GM19351 (cell line): ENCODE measurements at regions not wholly inside any gene's neighbourhood (a gene's known extent, or its start where the extent isn't known, plus 50 kb on each side); places are given as distances from the start of the nearest gene placed in this dataset.

Experiments used
- ATAC-seq: cut with Tn5 transposase; IDR thresholded peaks from one replicate; pipeline ENCODE4 v1.9.1; 2021; ENCODE audit warnings: mild to moderate bottlenecking, moderate library complexity; ENCODE audit not compliant: unreplicated experiment

DNA sequence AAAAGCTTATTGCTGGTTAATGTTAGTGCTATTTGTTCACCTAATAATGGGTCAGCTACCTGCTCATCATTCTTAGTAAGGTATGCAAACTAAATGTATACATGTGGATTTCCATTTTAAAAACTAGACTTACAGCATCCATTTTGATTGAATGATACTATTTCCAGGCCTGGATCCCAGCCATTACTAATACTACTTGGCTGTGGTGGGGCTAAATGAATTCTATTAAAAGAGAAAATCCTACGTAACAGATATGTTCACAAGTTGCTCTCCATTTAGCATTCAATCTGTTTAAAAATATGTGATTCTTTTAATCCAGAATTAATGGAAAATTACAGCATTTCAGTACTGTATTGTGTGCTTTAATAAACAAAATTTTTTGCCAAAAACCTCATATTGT, 169.4 kb upstream of the MIR17HG start:
- ATAC-seq: no peak

DNA sequence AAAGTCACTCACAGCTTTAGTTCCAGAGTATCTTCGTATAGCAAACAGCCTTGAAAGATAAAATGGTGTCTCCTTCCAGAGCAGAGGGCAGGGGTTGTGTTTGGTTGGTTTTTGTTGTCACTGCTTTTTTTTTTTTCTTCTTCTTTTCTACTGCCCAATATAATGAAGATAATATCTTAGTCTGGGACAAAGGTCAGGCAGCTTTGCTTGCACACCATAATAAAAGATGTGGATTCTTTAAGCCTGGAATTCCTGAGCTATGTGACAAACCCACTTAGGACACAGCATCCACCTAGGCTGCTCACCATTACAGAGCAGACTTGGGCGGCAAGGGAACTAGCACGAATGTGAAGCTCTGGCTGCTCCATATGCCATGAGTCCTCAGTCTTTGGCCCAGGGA, 165.6 kb upstream of the MIR17HG start:
- no peak for ATAC-seq

DNA sequence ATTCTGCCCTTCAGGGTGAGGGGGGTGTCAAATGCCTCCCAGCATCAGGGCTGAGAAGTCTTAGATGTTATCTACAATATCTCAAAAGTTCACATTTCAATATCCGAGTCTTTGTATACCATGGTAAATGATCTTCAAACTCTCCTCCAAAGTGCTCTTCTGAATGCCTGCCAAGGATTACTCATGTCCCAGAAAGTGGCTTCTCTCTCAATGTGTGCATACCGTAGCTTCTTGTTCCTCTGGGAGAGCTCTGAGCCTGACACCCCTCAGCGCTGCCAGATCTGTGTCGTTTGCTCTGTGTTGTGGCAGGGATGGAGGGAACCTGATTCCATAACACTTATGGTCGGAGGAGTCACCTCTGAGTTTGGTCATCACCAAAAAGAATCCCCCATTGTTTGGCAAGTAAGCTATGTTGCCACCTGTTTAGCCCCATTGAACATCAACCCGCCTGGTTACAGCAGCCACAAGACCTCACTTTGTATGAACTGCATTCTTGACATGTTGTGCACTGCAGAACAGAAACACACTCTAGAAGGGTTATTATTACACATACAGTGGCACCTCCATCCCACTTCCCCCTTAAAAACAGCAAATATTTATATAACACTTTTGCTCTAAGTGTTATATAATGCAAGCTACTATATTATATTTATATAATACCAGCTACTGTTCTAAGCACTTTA, 163.1 kb upstream of the MIR17HG start:
- no peak for ATAC-seq

DNA sequence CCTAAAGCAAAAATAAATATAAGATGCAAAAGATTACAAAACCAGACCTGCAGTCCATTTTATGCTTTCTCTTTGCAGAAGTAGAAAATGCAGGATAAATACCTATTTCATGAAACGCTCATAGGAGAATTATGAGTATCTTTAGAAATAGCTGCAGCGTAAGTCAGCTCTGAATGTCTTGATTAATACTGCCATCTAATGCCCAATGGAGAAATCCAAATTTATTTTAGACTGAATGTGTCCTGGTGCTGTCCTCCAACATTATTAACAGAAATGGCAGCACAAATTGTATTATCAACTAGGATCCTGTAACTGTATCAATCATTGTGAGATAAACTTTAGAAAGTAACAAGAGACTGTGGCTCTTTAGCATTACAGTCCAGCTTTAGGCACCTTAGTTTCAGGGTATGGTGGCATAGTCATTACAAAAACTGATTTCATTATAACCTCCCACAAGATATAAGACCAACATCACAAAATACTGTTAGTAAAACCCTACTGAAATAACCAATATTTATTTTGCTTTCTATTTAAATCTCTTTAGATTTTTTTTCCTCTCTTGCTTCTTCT, 162.1 kb upstream of the MIR17HG start:
- ATAC-seq: no peak

DNA sequence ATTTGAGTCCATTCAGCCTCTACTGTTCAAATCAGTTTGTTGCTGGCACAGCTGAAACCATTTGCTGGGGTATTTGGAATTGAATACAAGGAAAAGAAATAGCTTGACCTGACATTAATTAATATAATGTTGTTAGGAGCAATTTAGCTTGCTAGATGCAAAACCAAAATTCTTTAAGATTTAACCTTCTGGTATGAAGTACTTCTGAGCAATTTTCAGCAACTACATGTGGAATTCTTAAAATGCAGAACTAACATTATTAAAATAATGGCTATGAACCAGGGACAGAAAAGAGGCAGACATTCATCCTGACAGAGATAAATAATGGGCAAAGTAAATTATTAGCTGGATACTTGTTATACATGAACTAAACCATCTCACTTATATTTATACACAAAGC, 160.0 kb upstream of the MIR17HG start:
- ATAC-seq: no peak

DNA sequence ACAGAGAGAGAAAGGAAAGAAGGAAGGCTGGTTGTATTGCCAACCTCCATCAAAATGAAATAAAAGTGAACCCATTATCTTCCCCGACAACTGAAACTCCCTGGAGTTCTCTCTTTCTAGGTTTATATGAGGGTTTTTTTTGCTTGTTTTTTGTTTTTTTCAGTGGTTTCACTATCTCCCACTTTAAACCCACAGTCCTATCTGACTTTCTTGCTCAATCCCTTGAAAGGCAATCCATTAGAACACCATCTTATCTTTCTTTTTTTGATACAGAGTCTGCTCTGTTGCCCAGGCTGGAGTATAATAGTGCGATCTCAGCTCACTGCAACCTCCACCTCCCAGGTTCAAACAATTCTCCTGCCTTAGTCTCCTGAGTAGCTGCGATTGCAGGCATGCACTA, 158.0 kb upstream of the MIR17HG start:
- no peak for ATAC-seq

DNA sequence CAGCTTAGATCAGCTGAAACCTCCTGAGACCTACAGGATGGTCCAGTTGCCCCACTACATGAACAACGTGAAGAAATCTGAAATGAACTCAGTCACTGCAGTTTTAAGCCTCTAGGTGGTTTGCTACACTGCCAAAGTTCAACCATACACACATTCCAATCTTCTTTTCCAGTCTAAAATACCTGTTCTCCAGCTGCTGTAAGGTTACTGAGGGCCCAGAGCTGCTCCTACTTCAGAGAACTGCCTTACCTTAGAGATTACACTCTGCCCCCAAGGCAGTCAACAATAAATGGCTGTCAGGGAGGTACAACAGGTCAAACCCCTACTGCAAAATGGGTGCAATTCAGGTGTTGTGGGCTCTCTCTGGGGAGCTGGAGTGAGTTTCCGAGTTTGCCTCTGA, 154.1 kb upstream of the MIR17HG start:
- no peak for ATAC-seq

DNA sequence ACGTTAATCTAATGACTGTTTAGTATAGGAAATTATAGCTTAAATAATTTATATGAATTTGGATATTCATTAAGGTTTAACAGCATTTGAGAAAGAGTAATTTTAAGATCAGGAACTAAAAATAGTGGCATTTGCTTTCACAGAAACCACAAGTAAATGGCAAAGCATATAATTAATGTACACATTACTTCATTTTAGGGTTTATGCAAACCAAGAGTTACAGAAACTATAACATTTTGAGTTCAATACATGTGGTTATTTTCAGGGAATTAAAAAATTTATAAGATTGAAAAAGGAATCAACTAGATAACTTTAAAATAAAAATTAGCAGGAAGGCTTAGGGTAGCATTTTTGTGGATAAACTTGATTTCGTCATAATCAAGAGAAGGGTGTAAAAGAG, 151.7 kb upstream of the MIR17HG start:
- ATAC-seq: no peak

DNA sequence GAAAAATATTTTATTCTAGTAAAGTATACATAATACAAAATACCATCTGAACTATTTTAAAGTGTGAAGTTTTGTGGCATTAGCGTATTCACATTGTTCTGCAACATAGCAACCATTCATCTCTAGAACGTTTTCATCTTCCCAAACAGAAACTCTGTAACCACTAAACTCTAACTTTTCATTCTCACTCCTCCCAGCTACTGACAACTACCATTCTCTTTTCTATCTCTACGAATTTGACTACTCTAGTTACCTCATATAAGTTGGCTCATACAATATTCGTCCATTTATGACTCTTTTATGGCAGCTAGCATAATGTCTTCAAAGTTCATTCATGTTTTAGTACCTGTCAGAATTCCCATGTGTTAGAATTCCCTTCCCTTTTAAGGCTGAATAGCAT, 150.5 kb upstream of the MIR17HG start:
- no peak for ATAC-seq

DNA sequence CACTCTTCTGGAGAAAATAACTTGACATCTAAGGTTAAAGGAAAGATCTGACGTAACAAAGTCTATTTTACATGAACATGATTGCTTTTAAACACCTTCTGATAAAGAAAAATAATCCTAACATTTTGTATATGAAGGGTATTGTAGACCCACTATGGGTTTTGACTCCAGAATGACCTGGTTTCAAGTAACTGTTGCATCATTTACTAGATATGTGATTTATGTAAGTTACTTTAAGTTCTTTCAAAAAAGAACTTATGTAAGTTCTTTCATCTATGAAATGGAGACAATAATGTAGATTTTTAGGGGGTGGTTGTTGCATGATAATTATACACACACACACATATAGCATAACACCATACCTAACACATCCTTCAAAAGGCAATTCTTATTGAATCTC, 147.6 kb upstream of the MIR17HG start:
- no peak for ATAC-seq

DNA sequence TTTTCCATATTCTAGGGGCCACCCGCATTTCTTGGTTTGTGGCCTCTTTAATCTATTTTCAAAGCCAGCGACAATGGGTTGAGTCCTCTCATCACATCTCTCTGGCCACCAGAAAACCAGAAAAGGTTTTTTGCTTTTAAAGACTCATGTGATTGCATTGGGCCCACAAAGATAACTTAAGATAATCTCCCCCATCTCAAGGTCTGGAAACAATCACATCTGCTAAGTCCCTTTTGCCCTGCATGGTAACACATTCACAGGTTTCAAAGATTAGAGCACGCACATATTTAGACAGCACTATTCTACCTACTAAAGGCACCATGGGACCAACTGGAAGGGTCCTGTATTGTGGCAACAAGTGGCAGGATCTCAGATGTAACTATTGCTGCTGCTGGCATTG, 147.0 kb upstream of the MIR17HG start:
- ATAC-seq: no peak

DNA sequence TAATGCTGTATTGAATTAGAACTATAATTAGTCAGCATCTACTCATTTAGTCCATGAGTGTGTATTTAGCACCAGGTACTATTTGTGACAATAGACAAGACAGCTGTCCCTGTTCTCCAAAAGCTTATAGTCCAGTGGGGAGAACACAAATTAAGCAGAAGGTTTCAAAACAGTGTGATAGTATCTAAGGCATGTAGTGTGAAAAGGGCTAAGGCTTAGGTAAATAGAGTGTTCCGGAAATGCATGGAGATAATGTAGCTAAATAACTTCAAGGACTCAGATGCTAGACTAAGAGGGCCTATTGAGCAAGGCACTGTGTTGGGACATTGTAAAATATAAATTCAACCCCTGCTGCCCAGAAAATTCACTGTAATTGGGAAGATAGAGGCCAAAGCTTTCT, 144.1 kb upstream of the MIR17HG start:
- no peak for ATAC-seq

DNA sequence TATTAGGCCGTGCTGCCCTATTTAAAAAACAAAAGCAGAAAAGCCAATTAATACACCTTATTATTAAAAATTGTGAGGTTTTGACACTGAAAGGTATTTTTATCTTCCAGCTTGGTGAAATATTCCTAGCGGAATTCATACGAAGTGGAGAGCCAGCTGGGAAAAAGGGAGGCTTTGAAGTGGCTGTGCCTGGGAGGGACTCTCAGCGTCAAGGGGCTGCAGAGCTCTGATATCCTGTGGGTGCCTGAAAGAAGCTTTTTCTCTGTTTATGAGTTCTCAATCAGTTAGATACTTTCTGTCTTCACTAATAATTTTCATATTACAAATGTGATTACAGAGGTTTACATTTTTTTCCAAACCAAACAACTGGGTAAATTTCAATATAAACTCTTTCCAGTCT, 140.2 kb upstream of the MIR17HG start:
- ATAC-seq: no peak

DNA sequence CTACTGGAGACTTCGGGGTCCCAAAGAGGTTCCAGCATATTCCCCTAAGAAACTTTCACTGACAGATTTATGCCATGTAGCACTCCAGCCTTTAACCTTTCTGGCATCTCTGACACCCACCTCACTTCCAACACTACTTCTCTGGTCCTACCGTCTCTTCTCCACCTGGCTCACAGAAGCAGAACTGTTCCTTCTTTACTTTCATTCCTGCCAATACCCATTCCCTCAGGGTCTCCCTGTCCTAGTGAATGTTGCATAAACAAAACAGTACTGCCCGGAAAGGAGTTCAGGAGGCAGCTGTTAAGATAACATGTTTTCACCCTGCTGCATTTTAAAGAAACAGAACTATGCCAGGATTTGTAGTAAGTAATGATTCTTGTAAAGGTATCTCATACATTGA, 136.0 kb upstream of the MIR17HG start:
- ATAC-seq: no peak

DNA sequence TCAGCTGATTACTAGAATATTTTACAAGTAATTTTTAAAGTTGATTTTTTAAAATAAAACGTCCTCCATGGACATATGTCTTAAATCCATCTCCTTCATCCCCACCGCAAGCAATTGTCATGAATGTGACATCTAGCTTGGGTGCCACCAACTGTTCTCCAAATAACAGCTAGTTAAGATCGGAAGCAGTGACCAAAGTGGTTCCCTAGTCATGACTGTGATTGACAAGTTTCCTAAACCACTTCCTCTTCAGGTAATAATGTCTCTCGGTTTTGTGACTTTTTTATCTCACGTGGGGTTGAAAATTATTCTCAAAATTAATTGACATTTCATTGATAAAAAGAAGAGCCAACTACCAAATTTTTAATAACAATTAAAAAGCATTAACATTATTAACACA, 135.3 kb upstream of the MIR17HG start:
- ATAC-seq: peak; percentile 63

DNA sequence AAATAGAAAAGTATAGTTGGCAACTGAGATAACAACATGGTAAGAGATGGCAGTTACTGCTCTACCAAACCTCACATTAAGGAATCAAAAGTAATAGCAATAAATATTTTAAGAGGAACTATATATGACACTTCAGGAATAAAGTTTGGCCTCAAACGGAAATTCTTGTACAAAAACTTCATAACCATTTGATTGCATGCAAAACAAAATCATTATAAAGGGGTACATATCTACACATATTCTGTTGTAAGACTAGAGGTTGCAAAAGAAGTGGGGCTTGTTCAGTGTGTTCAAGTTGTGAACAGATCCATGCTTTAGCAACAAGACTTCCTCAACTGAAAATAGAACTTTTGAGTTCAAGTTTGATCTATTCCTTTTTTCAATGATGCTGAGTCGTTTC, 133.5 kb upstream of the MIR17HG start:
- ATAC-seq: no peak

DNA sequence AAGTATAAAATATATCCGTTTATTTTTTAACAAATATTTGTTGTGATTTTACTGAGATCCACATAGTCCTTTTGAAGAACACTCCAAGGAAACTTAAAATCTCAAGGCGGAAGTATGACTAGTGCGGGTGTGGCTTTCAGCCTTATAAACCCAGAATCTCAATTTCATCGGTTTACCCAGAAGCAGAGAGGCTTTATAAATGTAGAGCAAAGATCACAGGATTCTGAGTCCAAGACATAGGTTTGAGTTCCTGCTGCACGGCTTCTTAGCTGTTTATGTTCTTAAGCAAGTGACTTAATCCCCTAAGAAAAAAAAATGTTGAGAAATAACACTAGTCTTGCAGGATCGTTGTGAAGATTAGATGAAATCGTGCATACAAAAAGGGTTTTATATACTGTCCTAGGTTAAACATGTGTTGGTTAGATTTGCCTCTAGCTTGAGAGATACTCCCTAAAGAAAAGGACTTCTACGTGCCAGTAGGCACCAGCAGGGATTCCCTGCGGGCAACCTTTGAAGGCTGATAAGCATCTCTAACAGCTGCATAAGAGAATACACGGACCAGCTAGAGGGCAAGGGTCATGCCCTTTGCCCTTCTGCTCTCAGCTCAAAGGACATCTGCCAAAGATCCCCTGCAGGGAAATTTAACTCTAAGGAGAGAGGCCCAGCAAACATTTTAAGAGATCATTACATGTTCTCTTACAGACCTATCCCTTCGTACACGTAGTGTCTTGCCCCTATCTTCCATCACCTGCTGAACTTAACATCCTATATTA, 130.4 kb upstream of the MIR17HG start:
- no peak for ATAC-seq

DNA sequence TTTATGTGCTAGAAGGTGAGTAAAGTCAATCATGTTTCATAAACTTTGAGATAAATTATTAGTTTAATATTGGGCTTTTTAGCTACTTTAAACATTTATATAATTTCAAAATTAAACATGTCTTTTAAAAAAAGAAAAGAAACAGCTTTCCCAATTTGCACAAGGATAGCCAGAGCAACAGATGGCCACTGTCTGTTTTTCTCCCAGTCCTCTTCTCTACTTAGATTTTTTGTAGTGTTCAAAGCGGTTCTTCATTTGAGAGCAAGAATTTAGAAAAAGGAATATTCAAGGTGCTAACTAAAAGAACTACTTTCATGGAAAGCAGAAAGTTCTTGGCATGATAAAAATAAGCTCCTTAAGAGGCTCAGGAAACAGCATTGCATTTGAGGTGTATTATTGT, 128.3 kb upstream of the MIR17HG start:
- ATAC-seq: no peak

DNA sequence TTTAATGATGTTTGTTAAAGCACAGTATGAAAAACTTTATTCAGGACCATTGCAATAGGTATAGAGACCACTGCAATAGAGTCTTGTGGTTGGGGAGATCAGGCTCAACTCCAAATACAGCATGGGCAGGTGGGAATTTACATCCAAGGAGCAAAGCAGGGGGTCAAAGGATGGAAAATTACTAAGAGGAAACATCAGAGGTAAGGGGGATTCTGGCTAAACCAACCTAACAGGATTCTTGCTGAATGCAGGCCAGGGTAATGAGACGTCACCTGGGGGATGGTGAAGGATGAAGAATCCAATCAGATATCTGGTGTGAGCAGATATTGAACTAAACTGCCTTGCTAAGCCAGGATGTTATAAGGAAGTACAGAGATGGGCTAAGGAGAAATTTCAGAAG, 126.6 kb upstream of the MIR17HG start:
- no peak for ATAC-seq

DNA sequence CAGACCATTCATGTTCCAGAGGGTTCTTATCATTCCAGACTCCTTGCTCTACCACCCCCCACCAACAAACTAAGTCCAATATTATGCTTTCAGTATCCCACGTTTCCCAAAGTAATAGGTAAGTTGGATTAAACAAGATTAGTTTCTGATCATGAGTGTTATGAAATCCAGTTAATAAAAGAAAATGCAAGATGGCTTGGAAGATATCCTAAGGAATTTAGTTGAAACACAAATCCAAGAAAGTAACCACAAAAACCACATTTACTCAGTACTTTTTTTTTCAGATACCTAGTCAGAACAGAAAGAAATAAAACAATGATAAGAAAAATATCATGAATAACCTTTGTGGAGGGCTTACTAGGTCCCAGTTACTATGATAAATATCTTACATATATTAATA, 119.4 kb upstream of the MIR17HG start:
- ATAC-seq: no peak

DNA sequence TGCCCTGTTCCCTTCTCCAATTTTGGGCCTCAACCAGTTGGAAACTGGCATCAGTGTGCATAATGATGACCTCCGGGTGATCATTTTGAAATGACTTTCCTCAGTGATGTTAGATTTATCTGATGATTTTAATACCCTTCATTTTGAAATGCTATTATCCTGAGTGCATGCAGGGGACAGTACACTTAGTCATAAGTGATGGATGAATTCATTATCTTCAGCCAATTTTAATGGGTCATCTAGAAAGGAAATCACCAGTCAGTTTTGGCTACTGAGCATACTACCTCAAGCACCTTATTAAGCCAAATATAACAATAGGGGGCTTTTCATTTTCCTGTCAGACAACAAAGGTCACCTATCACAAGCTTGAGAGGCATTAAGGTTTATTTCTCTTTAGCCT, 118.5 kb upstream of the MIR17HG start:
- no peak for ATAC-seq

DNA sequence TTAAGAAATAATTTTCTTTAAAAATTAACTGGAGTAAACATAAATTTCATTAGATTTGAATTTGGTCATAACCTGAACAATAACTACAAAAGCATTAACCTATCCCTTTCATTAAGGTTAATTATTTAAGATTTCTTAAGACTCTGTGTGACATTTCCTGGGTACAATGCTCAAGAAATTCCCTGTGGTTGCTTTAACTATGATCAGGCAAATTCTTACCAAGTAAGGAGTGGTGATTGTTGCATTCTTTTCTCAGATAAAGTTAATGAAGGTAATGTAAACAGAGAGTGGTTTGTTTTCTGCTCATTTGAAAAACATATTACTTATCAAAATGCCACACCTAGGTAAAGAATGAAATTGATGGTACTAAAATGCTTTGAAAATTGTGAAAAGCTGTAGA, 114.8 kb upstream of the MIR17HG start:
- no peak for ATAC-seq
